CD4-positive, alpha-beta T cell treated with Interleukin-4 for 4 hours (primary cell): ENCODE measurements at regions not wholly inside any gene's neighbourhood (a gene's known extent, or its start where the extent isn't known, plus 50 kb on each side); places are given as distances from the start of the nearest gene placed in this dataset.

Experiments
- DNase-seq: peaks from one replicate; pipeline ENCODE4 v3.0.0-alpha.2; 2020

GRCh38 chr3:124383846-124384466, 346.3 kb upstream of the UMPS start:
- DNase-seq: no peak

- no peak for DNase-seq
These were observed 345.7 kb upstream of the UMPS start for GRCh38 chr3:124384527-124384926.

GRCh38 chr3:124385996-124386395, 344.3 kb upstream of the UMPS start:
- DNase-seq: no peak

DNA sequence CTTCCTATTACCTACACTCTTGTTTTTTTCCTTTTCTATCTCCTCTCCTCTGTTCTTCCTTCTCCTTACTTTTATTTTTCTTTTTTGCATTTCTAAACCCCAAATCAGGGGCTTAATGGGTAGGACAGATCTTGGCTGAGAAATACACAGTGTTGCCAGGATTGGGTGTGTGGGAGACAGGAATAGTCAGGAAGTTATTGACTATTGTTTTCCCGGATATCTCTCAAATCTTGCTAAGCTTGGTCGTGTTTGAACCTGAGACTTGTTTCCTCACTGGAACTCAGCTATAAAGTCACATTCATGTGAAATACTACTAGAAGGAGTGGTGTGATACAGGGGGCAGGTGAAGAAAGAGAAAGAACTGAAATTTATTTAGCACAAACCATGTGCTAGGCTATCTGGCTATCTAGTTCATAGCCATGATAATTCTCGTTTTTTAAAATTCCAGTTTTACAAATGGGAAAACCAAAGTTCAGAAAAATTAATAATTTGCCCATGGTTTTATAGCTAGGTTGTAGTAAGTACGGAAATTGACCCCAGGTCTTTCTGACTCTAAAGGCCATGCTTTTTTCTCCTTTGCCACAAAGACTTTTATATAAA, 343.2 kb upstream of the UMPS start:
- no peak for DNase-seq

DNA sequence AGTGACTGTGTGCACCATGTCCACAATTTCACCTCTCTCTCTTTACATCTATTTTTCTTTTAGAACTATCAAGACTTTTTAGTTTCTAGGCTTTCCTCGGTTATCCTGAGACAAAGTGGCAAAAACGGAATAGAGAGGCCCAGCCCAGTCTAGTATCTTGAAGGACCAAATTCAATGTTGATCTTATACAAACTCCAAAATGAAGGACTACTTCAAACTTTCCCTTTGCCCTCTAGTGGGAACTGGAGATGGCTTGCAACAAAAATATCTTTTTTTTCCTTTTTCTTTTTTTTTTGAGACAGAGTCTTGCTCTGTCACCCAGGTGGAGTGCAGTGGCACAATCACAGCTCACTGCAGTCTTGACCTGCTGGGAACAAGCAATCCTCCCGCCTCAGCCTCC, 338.5 kb upstream of the UMPS start:
- no peak for DNase-seq

DNA sequence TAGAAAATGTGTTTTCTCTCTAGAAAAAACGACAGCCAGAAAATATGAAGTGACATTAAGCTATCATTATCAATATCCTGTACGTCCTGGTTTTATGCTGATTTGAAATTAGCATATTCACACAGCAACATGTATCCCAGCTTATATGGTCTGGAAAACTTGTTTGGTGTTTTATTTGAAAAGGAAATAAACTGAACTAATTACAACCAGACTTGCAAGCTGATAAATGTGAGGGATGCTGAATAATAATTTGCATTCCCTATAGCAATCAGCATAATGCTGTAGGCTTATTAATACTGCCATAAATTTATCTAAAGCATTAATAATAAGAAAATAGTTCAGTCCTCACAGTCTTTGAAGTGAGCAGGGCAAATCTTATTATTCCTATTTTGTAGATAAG, 336.9 kb upstream of the UMPS start:
- DNase-seq: no peak

DNA sequence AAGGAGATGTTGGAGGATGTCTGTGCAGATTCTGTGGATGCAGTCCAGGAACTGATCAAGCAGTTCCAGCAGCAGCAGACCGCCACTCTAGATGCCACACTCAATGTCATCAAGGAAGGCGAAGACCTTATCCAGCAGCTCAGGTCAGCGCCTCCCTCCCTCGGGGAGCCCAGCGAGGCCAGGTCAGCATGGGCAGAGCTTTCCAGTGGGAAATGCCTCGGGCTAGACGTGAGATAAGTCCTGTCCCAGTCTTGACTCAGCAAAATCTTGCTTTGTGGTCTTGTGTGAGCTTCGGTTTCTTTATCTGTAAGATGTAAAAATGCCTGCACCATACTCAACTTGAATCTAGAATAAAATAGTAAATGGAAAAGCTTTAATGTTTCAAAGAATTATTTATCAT, 335.1 kb upstream of the UMPS start:
- DNase-seq: no peak

GRCh38 chr3:124395584-124396338, 334.5 kb upstream of the UMPS start:
- no peak for DNase-seq

DNA sequence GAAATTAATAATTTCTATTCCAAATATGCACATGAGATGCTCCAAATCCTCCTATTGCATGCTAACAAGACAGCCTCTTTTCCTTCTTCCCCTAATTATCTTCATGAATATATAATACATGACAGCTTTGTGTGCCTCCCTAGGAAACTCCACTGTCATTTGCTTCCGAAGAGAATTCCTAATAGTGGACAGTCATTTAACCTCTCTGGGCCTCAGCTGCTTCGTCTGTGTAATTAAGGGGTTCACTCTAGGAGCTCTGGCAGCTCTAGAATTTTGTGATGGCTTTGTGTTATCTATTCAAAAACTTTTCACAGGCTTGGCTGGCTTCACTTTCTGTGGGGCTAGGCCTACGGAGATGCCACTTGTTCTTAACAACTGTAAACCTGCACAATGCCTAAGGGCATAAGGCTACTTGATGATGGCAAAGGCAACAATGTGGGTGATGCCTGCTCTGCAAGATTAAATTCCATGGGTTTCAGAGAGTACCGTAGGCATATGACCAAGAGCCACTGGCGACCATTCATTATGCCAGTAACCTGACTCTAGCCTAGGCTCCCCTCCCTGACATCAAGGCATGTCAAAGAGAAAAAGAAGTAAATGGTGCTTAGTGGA, 333.8 kb upstream of the UMPS start:
- DNase-seq: no peak

DNA sequence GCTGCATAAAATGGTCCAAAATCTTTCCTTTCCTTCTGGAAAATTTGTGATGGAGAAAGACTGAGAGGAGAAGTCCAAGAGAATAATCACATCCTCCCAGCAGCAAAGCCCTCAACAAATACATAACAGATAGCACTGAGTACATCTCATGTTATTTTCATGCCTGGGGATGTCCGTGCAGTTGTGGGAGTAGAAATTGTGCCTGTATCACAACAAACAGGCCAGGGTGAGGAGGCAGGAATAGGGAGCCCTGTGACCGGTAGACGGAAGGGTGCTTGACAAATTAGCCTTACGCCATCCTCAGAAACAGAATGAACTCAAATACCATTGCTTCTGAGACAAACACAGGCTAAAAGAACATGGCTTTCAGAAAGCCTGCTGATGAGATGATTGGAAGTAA, 333.2 kb upstream of the UMPS start:
- no peak for DNase-seq

DNA sequence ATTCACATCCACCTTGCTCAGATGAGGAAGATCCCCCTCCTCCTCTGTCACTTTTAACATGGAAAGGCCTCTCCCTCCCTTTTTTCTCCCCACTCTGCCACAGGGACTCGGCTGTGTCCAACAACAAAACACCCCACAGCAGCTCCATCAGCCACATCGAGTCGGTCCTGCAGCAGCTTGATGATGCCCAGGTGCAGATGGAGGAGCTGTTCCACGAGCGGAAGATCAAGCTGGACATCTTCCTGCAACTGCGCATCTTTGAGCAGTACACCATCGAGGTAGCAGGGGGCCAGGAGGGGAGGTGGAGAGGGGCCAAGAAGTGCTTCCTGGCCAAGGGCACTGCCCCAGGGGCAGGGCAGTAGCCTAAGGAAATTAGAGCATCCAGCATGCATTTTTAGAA, 331.7 kb upstream of the UMPS start:
- DNase-seq: no peak

- DNase-seq: no peak
These were observed 328.4 kb upstream of the UMPS start for GRCh38 chr3:124401843-124402242.

- DNase-seq: no peak
These were observed 327.5 kb upstream of the UMPS start for GRCh38 chr3:124402791-124403190.

DNA sequence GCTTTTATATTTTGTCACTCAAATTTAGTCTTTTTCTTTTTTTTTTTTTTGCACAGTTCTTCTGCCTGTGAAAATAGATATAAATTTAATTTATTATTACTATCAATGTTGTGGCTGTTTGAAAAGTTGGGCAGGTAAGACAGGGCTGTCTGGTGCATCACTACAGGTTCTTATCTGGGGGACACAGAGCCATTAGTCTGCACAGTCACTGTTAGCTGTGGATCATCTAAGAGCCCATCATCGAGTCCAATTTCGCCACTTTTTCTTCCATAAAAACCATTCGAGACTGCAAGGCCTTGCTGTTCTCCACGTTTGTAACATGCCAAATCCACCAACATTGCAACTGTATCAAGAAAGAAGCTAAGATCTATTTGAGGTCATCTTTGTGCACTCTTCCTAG, 325.6 kb upstream of the UMPS start:
- DNase-seq: no peak

GRCh38 chr3:124407260-124407659, 323.0 kb upstream of the UMPS start:
- no peak for DNase-seq

DNA sequence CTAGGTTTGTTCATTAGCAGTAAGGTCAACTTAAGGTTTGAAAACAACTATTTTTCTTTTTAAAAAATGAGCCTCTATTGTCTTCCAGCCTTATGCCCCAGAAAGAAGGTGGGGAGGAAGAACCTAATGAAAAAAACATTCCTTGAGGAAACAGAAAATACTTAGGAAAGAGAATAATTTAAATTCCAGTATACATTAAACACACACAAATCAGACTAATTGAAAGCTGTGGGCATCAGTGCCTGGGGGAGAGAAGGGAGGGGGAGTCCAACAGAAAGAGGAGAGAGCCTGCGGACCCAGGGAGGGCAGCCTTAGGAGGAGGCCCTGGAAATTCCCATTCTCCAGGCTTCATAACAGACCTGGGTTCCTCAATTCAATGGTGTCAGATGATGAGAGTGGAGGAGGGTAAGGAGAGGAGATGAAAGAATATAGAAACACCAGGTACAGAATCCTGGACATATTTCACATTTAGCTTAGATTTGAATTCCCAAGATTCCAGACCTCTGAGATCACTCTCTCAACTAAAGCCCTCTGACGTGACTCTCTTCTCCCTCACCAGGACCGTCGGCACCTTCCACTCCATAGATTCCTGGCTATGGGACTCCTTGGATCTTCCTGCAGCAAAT, 320.5 kb upstream of the UMPS start:
- no peak for DNase-seq

DNA sequence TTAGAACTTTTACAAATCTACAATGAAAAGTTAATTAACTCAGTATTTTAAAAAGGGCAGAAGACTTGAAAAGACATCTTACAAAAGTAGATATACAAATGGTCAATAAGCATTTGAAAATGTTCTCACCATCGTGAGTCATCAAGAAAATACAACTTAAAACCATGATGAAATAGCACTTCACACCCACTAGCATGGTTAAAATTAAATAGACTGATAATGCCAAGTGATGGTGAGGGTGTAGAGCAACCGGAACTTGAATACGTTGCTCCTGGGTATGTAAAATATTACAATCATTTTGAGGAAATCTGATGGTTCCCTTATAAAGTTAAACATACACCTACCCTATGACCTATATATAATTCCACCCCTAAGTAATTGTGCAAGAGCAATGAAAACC, 319.8 kb upstream of the UMPS start:
- DNase-seq: no peak

GRCh38 chr3:124411728-124412127, 318.5 kb upstream of the UMPS start:
- no peak for DNase-seq

DNA sequence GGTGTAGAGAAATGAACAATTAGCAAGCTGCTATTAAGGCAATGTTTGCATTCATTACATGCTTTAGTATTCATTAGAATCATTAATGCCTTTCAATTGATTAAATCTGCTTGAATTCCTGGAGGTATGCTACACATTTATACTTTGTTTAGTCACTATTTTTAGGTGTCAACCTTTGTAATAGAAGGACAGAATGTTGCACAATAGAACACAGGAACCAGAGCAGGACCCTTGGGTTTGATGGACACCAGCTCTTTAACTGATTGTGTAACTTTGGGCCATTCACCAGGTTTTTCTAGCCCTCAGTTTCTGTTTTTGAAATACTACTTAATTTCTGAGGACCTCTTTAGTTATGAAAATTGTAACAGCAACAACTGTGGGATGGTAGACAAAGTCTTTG, 317.6 kb upstream of the UMPS start:
- no peak for DNase-seq

GRCh38 chr3:124413393-124413792, 316.9 kb upstream of the UMPS start:
- DNase-seq: no peak

GRCh38 chr3:124413989-124414598, 316.2 kb upstream of the UMPS start:
- no peak for DNase-seq

- DNase-seq: no peak
These were observed 314.7 kb upstream of the UMPS start for GRCh38 chr3:124415446-124415960.

GRCh38 chr3:124419303-124419702, 310.9 kb upstream of the UMPS start:
- DNase-seq: no peak
